Middle frontal gyrus (tissue), 1 donor: ENCODE measurements at regions not wholly inside any gene's neighbourhood (a gene's known extent, or its start where the extent isn't known, plus 50 kb on each side); places are given as distances from the start of the nearest gene placed in this dataset.
A peak's percentile ranks its signal among the peaks of the same experiment; 100 is the strongest.

Experiments used
- DNase-seq: peaks from one replicate; pipeline ENCODE4 v3.0.0-alpha.2; 2015; ENCODE audit warnings: low spot score; ENCODE audit errors: extremely low spot score

- DNase-seq = no peak
Measured at GRCh38 chr6:81865712-81866111, 113.2 kb upstream of the TENT5A start.

DNA sequence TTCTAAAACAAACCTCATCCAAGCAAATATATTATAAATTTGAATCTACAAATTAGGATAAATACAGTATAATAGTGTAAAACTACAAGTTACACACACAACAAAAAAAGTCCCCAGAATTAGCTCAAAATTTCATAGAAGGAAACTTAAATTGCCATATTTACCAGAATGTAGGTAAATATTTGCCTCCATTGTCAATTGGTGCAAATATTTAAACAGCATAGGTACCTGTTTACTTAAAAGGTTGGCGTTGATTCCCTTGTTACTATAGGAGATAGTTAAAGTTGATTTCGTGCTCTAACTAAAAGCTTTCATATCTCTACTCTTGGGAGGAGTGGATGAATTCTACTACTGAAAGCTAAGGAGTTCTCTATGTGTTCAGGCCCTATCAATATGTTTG, 111.6 kb upstream of the TENT5A start:
- DNase-seq = no peak

- DNase-seq = no peak
Measured at GRCh38 chr6:81863123-81863522, 110.6 kb upstream of the TENT5A start.

GRCh38 chr6:81861281-81861680, 108.8 kb upstream of the TENT5A start:
- no peak for DNase-seq

DNA sequence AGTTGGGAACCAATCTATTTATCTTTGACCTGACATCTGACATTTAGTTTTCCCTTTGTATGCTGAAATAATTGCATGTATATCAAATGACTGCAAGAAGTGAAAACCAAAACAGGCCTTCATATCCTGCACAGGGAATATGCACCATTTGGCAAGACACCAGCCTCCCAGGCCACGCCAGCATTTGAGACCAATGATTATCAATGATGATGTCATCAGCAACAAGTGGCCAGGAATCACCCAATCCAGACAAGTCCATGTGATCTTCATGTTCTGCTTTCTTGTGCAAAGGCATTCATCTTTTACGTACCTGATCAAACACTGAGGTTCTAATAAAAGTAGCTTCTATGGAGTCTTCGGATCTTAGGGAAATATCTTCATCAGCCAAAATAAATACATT, 107.4 kb upstream of the TENT5A start:
- no peak for DNase-seq

DNA sequence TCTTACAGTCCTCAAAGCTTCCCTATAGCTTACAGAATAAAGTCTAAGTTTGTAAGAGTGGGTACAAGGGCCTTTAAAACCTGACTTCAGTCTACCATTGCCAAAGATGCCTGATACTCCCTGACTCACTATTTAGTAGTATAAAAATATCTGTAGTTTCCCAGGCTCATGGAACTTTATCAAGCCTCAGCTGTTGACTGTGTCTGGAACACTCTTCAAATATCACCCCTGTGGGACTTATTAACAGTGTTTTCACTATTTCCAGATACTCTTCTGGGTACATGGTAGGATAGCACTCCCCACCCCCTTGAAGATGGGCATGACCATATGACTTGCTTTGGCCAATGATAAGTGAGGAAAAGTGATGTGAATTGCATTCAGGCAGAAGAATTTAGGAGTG, 105.3 kb upstream of the TENT5A start:
- no peak for DNase-seq

DNA sequence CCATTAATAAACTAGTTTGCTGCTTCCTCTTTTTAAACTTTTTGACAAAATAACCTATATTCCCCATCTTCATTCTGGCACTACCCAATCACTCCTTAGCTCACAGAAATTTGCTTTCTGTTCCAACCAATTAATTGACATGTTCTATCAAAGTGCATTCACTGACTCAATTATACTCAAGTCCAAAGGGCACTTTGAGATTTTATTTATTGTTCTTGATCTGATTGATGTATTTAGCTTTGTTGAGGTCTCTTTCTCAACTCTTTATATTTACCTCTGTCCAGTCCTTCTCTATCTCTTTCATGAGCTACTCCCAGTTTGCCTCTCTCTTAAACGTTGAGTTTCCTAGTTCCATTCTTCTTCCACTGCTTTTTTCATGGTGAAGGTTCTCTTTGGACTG, 104.4 kb upstream of the TENT5A start:
- no peak for DNase-seq

- no peak for DNase-seq
Measured at GRCh38 chr6:81854474-81854873, 102.0 kb upstream of the TENT5A start.

DNA sequence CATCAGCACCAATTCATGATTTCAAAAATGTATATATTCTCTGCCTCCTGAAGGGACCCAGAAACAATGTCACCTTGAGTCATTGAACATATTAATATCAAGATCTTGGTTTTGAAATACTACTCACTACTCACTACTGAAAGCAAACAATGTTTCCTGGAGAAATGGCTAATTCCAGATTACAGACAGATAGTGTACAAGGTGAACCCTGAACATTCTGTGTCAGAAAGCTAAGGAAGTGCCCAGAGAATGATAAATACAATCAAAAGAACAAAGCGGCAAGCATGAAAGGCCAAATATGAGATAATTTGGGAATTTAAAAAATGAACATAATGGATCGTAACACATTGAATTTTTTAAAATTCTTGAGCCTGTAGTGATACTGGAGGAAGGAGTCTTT, 101.5 kb upstream of the TENT5A start:
- DNase-seq = no peak

DNA sequence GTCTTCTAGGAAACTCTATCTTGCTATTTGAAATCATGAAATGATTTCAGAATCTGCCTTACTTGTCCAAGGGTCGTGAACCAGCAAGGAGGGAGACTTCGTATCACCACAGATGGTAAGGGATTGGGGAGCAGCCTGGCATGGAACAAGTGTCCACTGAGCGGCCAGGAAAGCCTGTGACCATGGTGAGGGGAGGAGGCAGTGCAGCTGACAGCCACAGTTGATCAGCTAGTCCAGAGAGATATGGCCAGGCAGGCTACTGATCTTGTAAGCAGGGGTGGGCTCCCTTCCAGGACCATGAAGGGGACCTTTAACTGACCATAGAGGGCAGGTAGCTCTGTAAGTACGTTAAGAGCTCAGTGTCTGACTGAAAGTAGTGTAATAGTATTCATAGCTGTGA, 96.8 kb upstream of the TENT5A start:
- no peak for DNase-seq

GRCh38 chr6:81847866-81848265, 95.4 kb upstream of the TENT5A start:
- no peak for DNase-seq

- DNase-seq = no peak
Measured at GRCh38 chr6:81844686-81845085, 92.2 kb upstream of the TENT5A start.

DNA sequence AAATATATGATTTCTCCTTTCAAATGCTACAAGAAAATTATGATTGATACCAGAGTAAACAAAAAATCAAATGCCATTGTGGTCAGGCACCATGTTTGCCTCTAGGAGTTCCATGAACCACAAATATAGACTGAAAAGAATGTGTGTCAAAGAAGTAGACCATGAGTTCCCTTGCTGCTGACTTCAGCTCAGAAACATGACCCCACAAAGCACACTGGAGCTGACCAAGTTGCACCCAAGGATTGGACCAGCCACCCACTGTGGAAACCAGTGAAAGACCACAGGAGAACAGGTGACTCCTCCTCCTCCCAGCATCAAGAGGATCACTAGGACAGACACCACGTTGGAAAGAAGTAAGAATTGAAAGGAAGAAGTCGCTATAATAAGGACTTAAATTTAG, 90.8 kb upstream of the TENT5A start:
- no peak for DNase-seq

- no peak for DNase-seq
Measured at GRCh38 chr6:81842254-81842653, 89.8 kb upstream of the TENT5A start.

DNA sequence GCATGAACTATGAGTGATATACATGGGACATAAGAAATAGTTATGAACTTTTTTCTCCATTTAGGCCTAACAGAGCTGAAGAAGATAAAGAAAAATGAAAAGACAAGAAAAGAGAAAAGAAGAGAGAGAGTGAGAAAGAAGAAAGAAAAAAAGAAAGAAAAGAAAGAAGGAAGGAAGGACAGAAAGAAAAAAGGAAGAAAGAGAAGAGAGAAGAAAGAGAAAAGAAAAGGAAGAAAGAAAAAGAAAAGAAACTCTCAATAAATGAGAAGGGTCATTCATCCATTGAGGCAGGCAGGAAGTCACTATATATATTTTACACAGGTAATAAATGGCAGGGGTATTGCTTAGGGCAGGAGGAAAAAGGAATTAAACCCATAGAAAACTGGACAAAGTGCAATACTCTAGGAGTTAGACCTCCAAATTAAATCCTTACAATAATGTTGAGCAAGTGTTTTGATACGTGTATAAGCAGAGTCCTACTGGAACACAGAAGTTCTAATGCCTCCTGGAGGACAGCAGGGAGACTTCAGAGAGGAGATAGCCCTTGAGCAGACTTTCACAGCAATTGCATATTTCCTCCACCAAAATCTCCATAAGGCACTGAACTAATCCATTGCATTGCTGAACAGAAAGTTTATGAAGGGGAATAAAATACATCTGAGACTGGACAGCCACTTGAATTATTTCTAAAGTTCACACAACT, 86.4 kb upstream of the TENT5A start:
- DNase-seq = no peak

DNA sequence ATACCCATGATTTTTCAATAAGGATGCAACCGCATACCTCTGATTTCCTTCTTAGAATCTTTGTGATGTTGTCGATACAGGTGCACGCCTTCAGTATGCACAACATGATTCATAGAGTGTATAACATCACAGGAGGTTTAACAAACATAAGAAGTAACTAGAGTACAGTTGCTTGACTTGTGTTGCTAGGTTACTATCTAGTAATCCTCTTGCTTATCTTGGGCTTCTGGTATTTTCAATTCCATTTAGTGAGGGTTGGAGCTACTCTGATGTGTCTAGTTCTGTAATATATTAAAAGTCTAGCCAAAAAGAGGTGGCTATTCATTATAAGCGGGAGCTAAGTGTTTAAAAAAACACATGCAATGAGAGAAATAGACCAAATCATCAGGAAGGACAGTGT, 85.5 kb upstream of the TENT5A start:
- DNase-seq = no peak

GRCh38 chr6:81834141-81834681, 81.7 kb upstream of the TENT5A start:
- peak; percentile 20 for DNase-seq

- no peak for DNase-seq
Measured at GRCh38 chr6:81832304-81832703, 79.8 kb upstream of the TENT5A start.

DNA sequence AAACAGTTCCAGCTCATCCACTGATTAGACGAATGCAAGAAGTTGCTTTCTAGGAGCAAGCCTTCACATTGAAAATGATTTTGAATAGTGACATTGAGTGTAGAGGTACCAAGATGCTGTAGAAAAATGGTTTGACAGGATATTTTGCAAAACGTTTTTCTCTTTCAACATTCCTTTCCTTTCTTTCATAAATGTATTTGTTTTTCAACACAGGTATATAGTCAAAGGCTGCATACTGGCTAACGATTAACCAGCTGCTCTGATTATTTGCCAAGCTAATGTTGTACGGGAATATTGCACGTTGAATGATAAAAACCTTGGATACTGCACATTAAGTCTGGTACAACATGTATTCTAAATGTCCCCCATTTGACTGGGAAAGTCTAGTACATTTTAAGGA, 78.8 kb upstream of the TENT5A start:
- no peak for DNase-seq

DNA sequence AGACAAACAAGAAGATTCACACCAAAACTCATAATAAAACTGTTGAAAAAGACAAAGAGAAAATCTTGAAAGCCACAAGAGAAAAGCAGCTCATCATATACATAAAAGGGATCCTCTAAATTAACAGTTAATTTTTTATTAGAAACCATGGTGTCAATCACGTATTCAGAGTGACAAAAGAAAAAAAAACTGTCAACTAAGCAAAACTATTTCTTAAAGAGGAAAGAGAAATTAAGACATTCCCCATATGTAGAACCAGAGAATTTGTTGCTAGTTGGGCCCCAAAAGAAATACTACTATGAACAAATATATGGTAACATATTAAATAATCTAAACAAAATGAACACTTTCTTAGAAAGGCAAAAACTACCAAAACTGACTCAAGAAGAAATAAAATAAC, 74.3 kb upstream of the TENT5A start:
- no peak for DNase-seq

GRCh38 chr6:81822568-81822967, 70.1 kb upstream of the TENT5A start:
- DNase-seq = no peak

DNA sequence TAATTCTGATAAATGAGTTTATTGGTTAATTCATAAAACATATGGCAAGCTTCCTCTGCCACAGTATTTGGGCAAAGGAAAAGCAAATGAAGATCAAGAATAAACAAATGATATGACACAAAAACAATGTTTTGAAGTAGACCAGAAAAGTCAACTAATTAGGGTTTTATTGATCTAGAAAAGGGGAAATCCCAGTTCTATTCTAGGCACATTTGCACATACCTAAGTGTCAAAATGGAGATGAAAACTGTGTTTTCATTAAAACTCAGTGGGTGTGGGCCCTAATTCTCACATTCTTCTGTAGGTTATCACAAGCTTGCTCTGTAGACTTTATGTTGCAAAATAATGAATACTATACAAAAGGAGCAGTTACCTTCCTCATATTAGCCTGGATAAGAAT, 69.0 kb upstream of the TENT5A start:
- DNase-seq = no peak

GRCh38 chr6:81820980-81821379, 68.5 kb upstream of the TENT5A start:
- DNase-seq = no peak

DNA sequence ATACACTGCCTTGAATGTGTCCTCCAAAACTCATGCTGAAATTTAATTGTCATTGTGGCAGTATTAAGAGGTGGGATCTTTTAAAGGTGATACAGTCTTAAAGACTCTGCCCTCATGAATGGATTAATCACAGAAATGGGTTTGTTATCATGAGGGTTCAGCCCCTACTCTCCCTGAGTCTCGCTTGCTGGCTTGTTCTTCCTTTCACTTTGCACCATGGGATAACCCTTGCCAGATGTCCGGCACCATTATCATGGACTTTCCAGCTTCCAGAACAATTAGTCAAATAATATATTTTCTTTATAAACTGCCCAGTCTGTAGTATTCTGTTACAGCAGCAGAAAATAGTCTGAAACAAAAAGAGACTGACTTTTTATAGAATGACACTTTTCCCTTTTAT, 67.9 kb upstream of the TENT5A start:
- DNase-seq = no peak
